ENCODE measurements at regions not wholly inside any gene's neighbourhood (a gene's known extent, or its start where the extent isn't known, plus 50 kb on each side); places are given as distances from the start of the nearest gene placed in this dataset.

- Histone ChIP-seq H3K36me3 (ENCODE audit: control insufficient read depth in 2 of 2, insufficient read depth in 2 of 2, low read length in 1 of 2) (no peaks in the 10 kb centered on the region), H2AFZ (ENCODE audit: control insufficient read depth, low read depth, low read length) (no peak overlapping the region), H3K27me3 (replicated peaks in 1 of 2; ENCODE audit: control insufficient read depth in 2 of 2, insufficient read depth in 2 of 2, low read length in 1 of 2) (no peaks in the 10 kb centered on the region; a peak in 1 of 4 replicates), H3K79me2 (ENCODE audit: control insufficient read depth, insufficient read depth, low read length) (no peaks in the 10 kb centered on the region), H3K9ac (ENCODE audit: control insufficient read depth, insufficient read depth, low read length) (no peak overlapping the region), H3K4me1 (ENCODE audit: control insufficient read depth, insufficient read depth, low read length) (peaks cover 1% of the 10 kb centered on the region), H3K4me3 (no peak overlapping the region), H3K4me2 (ENCODE audit: control insufficient read depth, insufficient read depth) (no peak overlapping the region), H4K20me1 (ENCODE audit: control insufficient read depth, insufficient read depth) (no peaks in the 10 kb centered on the region; the same call in 1 of the 2 replicates), H3K9me3 (replicated peaks; ENCODE audit: control insufficient read depth, insufficient read depth, low read length) (no peaks in the 10 kb centered on the region), H3K27ac (ENCODE audit: control insufficient read depth, insufficient read depth) (no peak overlapping the region)
- FAIRE-seq (no peak), ATAC-seq (no peak), DNase-seq (ENCODE audit: low read depth, low spot score) (no peak)
- SMC1A ChIA-PET (ENCODE audit: uncharacterized antibody, unreplicated experiment): interaction anchor here (1.4 kb wide), 1 partner anchor 12 kb away, joined by 4 read pairs; no protein-coding TSS in a partner anchor
- intact Hi-C loops (cut with micrococcal nuclease; ENCODE audit: unreplicated experiment): no loop called here
- TF ChIP-seq ZSCAN29 (IDR thresholded peaks at IDR 0.05): no peak
- no peak for TF ChIP-seq HDAC2 (IDR thresholded peaks at IDR 0.05)
- no peak for TF ChIP-seq PAX8 (IDR thresholded peaks at IDR 0.05)
- TF ChIP-seq NBN (IDR thresholded peaks at IDR 0.05): no peak
- no peak for TF ChIP-seq KLF5 (IDR thresholded peaks at IDR 0.05; ENCODE audit: partially characterized antibody)
- TF ChIP-seq SUZ12 (IDR thresholded peaks at IDR 0.05; ENCODE audit: unreplicated experiment): no peak
- TF ChIP-seq SKIL (IDR thresholded peaks at IDR 0.05; ENCODE audit: low read depth, poor library complexity, severe bottlenecking): no peak
- TF ChIP-seq ZNF622 (IDR thresholded peaks at IDR 0.05): no peak
- no peak for TF ChIP-seq PBX3 (IDR thresholded peaks at IDR 0.05; ENCODE audit: insufficient replicate concordance, low read depth, low read length)
- CTCF ChIA-PET: no interaction called here
- POLR2A ChIA-PET: no interaction called here
- RAD21 ChIA-PET (ENCODE audit: unreplicated experiment): no interaction called here
- 0% methylated on average over 1 of the region's 1 CpG for WGBS (ENCODE audit: insufficient coverage, insufficient replicate concordance, low lambda C conversion rate, missing lambda C conversion rate)
- in situ Hi-C loops (cut with MboI): no loop called here
- BruUV-seq (replicated peaks): no TSS peak
Measured at GRCh38 chr5:133703935-133704334, 91.6 kb upstream of the FSTL4 start.
